H1 (cell line): ENCODE measurements at regions not wholly inside any gene's neighbourhood (a gene's known extent, or its start where the extent isn't known, plus 50 kb on each side); places are given as distances from the start of the nearest gene placed in this dataset.

Source experiments
- CTCF ChIA-PET: fragments of 300-600 bp; sonication (Branson Sonifier 250); formaldehyde crosslinking; loops from one replicate; lab custom pipeline; 2021; ENCODE audit not compliant: partially characterized antibody; lab: Charles Lee
- POLR2A ChIA-PET: fragments of 300-600 bp; sonication (Branson Sonifier 250); formaldehyde crosslinking; loops from one replicate; lab custom pipeline; 2021; ENCODE audit warnings: inconsistent platforms; ENCODE audit not compliant: partially characterized antibody; lab: Charles Lee
- DNase-seq, 2 experiments: peaks; one replicate each; pipeline versions ENCODE4 v3.0.0 to v3.0.0-alpha.2; 2010 to 2022; ENCODE audit warnings: low spot score in 2 of 2, low read depth in 1 of 2, mixed read lengths in 1 of 2
- FAIRE-seq: peaks from 2 replicates; lab custom pipeline; 2011; peaks lifted over from hg19 to GRCh38; lab: Jason Lieb, UNC
- H2AFZ ChIP-seq: 2 replicates; pipeline ENCODE4 v1.8.1; 2012; ENCODE audit warnings: low read length, inconsistent platforms
- H2AK5ac ChIP-seq: 2 replicates; pipeline ENCODE4 v1.6.1; 2013; ENCODE audit warnings: low read depth, low read length
- H2BK120ac ChIP-seq: replicated peaks from 2 replicates; pipeline ENCODE3; 2013; ENCODE audit warnings: low read depth, low read length, inconsistent platforms
- H2BK12ac ChIP-seq: 2 replicates; pipeline ENCODE4 v1.6.1; 2013; ENCODE audit warnings: low read depth, low read length
- H2BK15ac ChIP-seq: 2 replicates; pipeline ENCODE4 v1.6.1; 2013; ENCODE audit warnings: low read length
- H2BK20ac ChIP-seq: 2 replicates; pipeline ENCODE4 v1.6.1; 2013; ENCODE audit warnings: low read length
- H2BK5ac ChIP-seq: 2 replicates; pipeline ENCODE4 v1.6.1; 2013; ENCODE audit warnings: low read depth, low read length
- H3K14ac ChIP-seq: 2 replicates; pipeline ENCODE4 v1.6.1; 2013; ENCODE audit warnings: inconsistent platforms; ENCODE audit not compliant: insufficient read length
- H3K18ac ChIP-seq: 2 replicates; pipeline ENCODE4 v1.6.1; 2013; ENCODE audit warnings: low read length; ENCODE audit errors: extremely low read depth
- H3K23ac ChIP-seq: 2 replicates; pipeline ENCODE4 v1.6.1; 2013; ENCODE audit warnings: inconsistent platforms; ENCODE audit not compliant: insufficient read length
- H3K23me2 ChIP-seq: 2 replicates; pipeline ENCODE4 v1.6.1; 2013; ENCODE audit warnings: low read depth, low read length
- H3K27ac ChIP-seq: 2 replicates; pipeline ENCODE4 v1.6.1; 2011; ENCODE audit warnings: low read depth, low read length, inconsistent platforms
- H3K27me3 ChIP-seq, 4 experiments: replicated peaks in 1 of 4; 1 replicate in 1 of 4; 2 replicates in 3 of 4; pipeline versions ENCODE4 v1.6.1 to v1.8.1; 2011 to 2013; ENCODE audit warnings: low read length in 3 of 4, mild to moderate bottlenecking in 3 of 4, inconsistent platforms in 2 of 4, mixed read lengths in 2 of 4, moderate library complexity in 1 of 4; ENCODE audit not compliant: control insufficient read depth in 3 of 4, insufficient read depth in 3 of 4; ENCODE audit errors: extremely low read depth in 1 of 4
- H3K36me3 ChIP-seq, 4 experiments: 2 replicates each; pipeline versions ENCODE4 v1.6.1 to v1.8.1; 2011 to 2013; ENCODE audit warnings: mild to moderate bottlenecking in 4 of 4, low read length in 3 of 4, moderate library complexity in 2 of 4, control low read depth in 1 of 4, inconsistent platforms in 1 of 4; ENCODE audit not compliant: insufficient read depth in 4 of 4, control insufficient read depth in 2 of 4
- H3K4ac ChIP-seq: replicated peaks from 2 replicates; pipeline ENCODE3; 2013; ENCODE audit warnings: low read length, low read depth, mixed read lengths, inconsistent platforms; ENCODE audit not compliant: insufficient read length
- H3K4me1 ChIP-seq, 4 experiments: replicated peaks in 1 of 4; 1 replicate in 1 of 4; 2 replicates in 3 of 4; pipeline versions ENCODE4 v1.6.1 to v1.8.1; 2011 to 2013; ENCODE audit warnings: low read length in 3 of 4, inconsistent platforms in 2 of 4, mixed read lengths in 1 of 4; ENCODE audit not compliant: insufficient read depth in 4 of 4, control insufficient read depth in 3 of 4
- H3K4me2 ChIP-seq, 2 experiments: 2 replicates each; pipeline versions ENCODE4 v1.6.1 to v1.8.1; 2011 to 2013; ENCODE audit warnings: low read depth in 2 of 2, low read length in 2 of 2, control low read depth in 1 of 2, inconsistent platforms in 1 of 2, mild to moderate bottlenecking in 1 of 2; ENCODE audit not compliant: insufficient read depth in 1 of 2
- H3K4me3 ChIP-seq, 4 experiments: fragments of 200-600, 300-600 bp in 1 of 4; sonication (generic), shearing (Covaris generic), sonication (Bioruptor Twin) in 1 of 4; 2 replicates each; pipeline versions ENCODE4 v1.5.1 to v1.8.1; 2011 to 2016; ENCODE audit warnings: low read length in 4 of 4, low read depth in 3 of 4, control low read depth in 2 of 4, inconsistent platforms in 2 of 4, mild to moderate bottlenecking in 2 of 4, mixed read lengths in 1 of 4, moderate library complexity in 1 of 4; ENCODE audit not compliant: insufficient read depth in 2 of 4; ENCODE audit errors: extremely low read depth in 1 of 4
- H3K56ac ChIP-seq: replicated peaks from 2 replicates; pipeline ENCODE3; 2013; ENCODE audit warnings: low read depth, mild to moderate bottlenecking, mixed read lengths, low read length, inconsistent platforms; ENCODE audit not compliant: insufficient read length
- H3K79me1 ChIP-seq: 2 replicates; pipeline ENCODE4 v1.6.1; 2013; ENCODE audit warnings: low read depth, low read length, control low read depth
- H3K79me2 ChIP-seq, 2 experiments: 2 replicates each; pipeline versions ENCODE4 v1.6.1 to v1.8.1; 2012 to 2013; ENCODE audit warnings: low read length in 2 of 2, mild to moderate bottlenecking in 2 of 2, inconsistent platforms in 1 of 2; ENCODE audit not compliant: insufficient read depth in 2 of 2, control insufficient read depth in 1 of 2
- H3K9ac ChIP-seq, 4 experiments: replicated peaks in 1 of 4; 1 replicate in 1 of 4; 2 replicates in 3 of 4; pipeline versions ENCODE4 v1.6.1 to v1.8.1; 2011 to 2013; ENCODE audit warnings: low read depth in 3 of 4, low read length in 3 of 4, control low read depth in 2 of 4, mild to moderate bottlenecking in 2 of 4, moderate library complexity in 2 of 4, inconsistent platforms in 1 of 4; ENCODE audit errors: extremely low read depth in 1 of 4
- H3K9me3 ChIP-seq, 2 experiments: 2 replicates each; pipeline versions ENCODE4 v1.6.1 to v1.8.1; 2012 to 2013; ENCODE audit warnings: mild to moderate bottlenecking in 2 of 2, moderate library complexity in 2 of 2, control low read depth in 1 of 2, inconsistent platforms in 1 of 2, low read depth in 1 of 2, low read length in 1 of 2, mixed read lengths in 1 of 2; ENCODE audit not compliant: insufficient read depth in 2 of 2
- H4K20me1 ChIP-seq, 2 experiments: replicated peaks in 1 of 2; 2 replicates each; pipeline versions ENCODE3 to v1.8.1; 2011 to 2013; ENCODE audit warnings: inconsistent platforms in 2 of 2, low read length in 2 of 2, mild to moderate bottlenecking in 1 of 2; ENCODE audit not compliant: insufficient read depth in 2 of 2, control insufficient read depth in 1 of 2
- H4K5ac ChIP-seq: 2 replicates; pipeline ENCODE4 v1.6.1; 2013; ENCODE audit warnings: low read length, low read depth, mixed read lengths, inconsistent platforms; ENCODE audit not compliant: insufficient read length
- H4K8ac ChIP-seq: 2 replicates; pipeline ENCODE4 v1.8.0; 2013; ENCODE audit warnings: mild to moderate bottlenecking, moderate library complexity, low read length, inconsistent platforms; ENCODE audit not compliant: insufficient read depth; ENCODE audit errors: extremely low read depth
- H4K91ac ChIP-seq: replicated peaks from 2 replicates; pipeline ENCODE3; 2013; ENCODE audit warnings: low read length, mixed read lengths, inconsistent platforms; ENCODE audit not compliant: insufficient read length
- BACH1 ChIP-seq: IDR thresholded peaks from 2 replicates; pipeline ENCODE4 v1.6.1; 2012; ENCODE audit warnings: low read length, improper control_type of control experiment
- CHD2 ChIP-seq: IDR thresholded peaks from 2 replicates; pipeline ENCODE4 v1.6.1; 2012; ENCODE audit warnings: low read length, improper control_type of control experiment
- CREB1 ChIP-seq: IDR thresholded peaks from 2 replicates; pipeline ENCODE4 v1.6.1; 2012; ENCODE audit warnings: inconsistent platforms
- CTCF ChIP-seq, 3 experiments: IDR thresholded peaks; 1 replicate in 2 of 3; 2 replicates in 1 of 3; pipeline versions ENCODE4 v1.5.1 to v1.6.1; 2011; ENCODE audit warnings: low read length in 3 of 3, mild to moderate bottlenecking in 3 of 3, inconsistent platforms in 2 of 3, low read depth in 1 of 3, moderate library complexity in 1 of 3; ENCODE audit not compliant: insufficient read depth in 1 of 3; ENCODE audit errors: control extremely low read depth in 1 of 3
- EZH2 ChIP-seq: fragments of 200-600 bp; sonication (generic); IDR thresholded peaks from 2 replicates; pipeline ENCODE4 v1.7.1; 2012; ENCODE audit warnings: low read depth, mild to moderate bottlenecking, moderate library complexity, low read length, inconsistent platforms; ENCODE audit not compliant: severe bottlenecking
- HDAC2 ChIP-seq, 2 experiments: fragments of 300-600 bp in 1 of 2; sonication (generic) in 1 of 2; IDR thresholded peaks; 2 replicates each; pipeline ENCODE4 v1.6.1; 2011 to 2012; ENCODE audit warnings: low read depth in 2 of 2, low read length in 2 of 2, mild to moderate bottlenecking in 2 of 2, moderate library complexity in 2 of 2, borderline replicate concordance in 1 of 2, inconsistent platforms in 1 of 2
- KDM1A ChIP-seq: fragments of 200-600, 300-600 bp; sonication (generic); IDR thresholded peaks from 2 replicates; pipeline ENCODE4 v1.7.1; 2016; ENCODE audit warnings: mild to moderate bottlenecking, low read length, borderline replicate concordance
- NANOG ChIP-seq: IDR thresholded peaks from 2 replicates; pipeline ENCODE4 v1.6.1; 2011; ENCODE audit warnings: low read length, low read depth, mild to moderate bottlenecking, inconsistent platforms; ENCODE audit not compliant: insufficient read depth, poor library complexity, severe bottlenecking
- WGBS, 2 experiments: shearing (Covaris generic) in 1 of 2; methylation state at CpG; one replicate each; pipeline versions ENCODE4 v1.1.6 to v1.1.7; 2013 to 2015; ENCODE audit warnings: low lambda C conversion rate in 2 of 2, mixed read lengths in 2 of 2, inconsistent platforms in 1 of 2, low coverage in 1 of 2, missing lambda C conversion rate in 1 of 2; ENCODE audit not compliant: insufficient replicate concordance in 2 of 2, insufficient coverage in 1 of 2, insufficient read length in 1 of 2; ENCODE audit errors: extremely low coverage in 1 of 2, missing lambda C conversion rate in 1 of 2; 5-methylcytosine and 5-hydroxymethylcytosine counted together
- TF ChIP-seq, protein P1 (sequence below): IDR thresholded peaks from 2 replicates; pipeline ENCODE4 v1.6.1; 2012; ENCODE audit warnings: low read length, inconsistent platforms

DNA sequence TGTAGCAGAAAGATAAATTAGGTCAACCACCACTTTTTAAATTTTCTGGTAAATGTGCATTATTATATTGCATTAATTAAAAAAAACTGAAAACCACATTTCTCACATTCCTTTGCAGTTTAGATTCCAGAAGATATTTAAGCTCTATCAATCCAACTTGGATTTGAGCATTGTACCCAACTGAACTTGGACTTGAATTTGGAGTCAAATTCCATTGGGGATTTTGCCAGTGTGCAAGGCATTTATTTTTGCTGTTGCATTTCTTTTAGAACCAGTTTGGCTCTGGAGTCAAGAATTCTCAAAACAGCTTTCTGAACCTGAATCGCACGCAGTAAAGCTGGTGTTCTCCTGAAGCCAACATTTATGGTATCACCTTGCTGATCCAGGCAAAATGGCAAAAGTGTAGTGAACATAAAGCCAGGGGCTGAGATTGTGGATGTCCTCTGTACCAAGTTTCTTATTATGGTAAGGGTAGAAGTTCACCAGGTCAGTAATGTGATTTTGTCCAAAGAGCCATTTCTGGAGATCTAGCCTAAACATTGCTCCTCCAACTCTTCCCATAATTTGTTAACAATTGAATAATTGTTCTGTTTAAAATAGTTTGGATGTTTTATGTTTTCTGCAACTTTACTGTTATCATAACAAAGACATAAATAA, 890.9 kb downstream of the LRRIQ3 start:
- Histone ChIP-seq H3K4me1 (peaks cover 0 to 4% (median 0%) of the 10 kb centered on the region in 4 experiments; a peak in 1 of 7 replicates), H2BK20ac (no peak overlapping the region), H2BK5ac (no peak overlapping the region), H3K14ac (no peak overlapping the region), H4K8ac (no peak overlapping the region), H3K4me3 (no peak overlapping the region), H4K5ac (no peak overlapping the region), H3K79me2 (no peaks in the 10 kb centered on the region), H3K18ac (no peak overlapping the region), H3K79me1 (no peaks in the 10 kb centered on the region), H3K4me2 (no peak overlapping the region), H3K36me3 (no peaks in the 10 kb centered on the region), H3K27ac (no peak overlapping the region), H2AK5ac (no peak overlapping the region), H3K4ac (no peak overlapping the region), H2BK15ac (no peak overlapping the region), H2BK120ac (no peak overlapping the region), H3K23ac (no peak overlapping the region), H3K9me3 (no peaks in the 10 kb centered on the region), H3K27me3 (no peaks in the 10 kb centered on the region), H2AFZ (no peak overlapping the region; the same call in 1 of the 2 replicates), H4K91ac (no peak overlapping the region), H3K9ac (no peak overlapping the region), H3K56ac (no peak overlapping the region), H4K20me1 (no peaks in the 10 kb centered on the region), H3K23me2 (no peaks in the 10 kb centered on the region), H2BK12ac (no peak overlapping the region)
- no peak for FAIRE-seq
- ChIA-PET POLR2A (no interaction called here), CTCF (no interaction called here)
- WGBS, 2 experiments: 89% methylated on average over 2 of the region's 2 CpGs; no CpG with 5 or more reads in 1 of the 2 experiments
- no peak for DNase-seq
- TF ChIP-seq KDM1A: no peak
- TF ChIP-seq, protein P1, sequence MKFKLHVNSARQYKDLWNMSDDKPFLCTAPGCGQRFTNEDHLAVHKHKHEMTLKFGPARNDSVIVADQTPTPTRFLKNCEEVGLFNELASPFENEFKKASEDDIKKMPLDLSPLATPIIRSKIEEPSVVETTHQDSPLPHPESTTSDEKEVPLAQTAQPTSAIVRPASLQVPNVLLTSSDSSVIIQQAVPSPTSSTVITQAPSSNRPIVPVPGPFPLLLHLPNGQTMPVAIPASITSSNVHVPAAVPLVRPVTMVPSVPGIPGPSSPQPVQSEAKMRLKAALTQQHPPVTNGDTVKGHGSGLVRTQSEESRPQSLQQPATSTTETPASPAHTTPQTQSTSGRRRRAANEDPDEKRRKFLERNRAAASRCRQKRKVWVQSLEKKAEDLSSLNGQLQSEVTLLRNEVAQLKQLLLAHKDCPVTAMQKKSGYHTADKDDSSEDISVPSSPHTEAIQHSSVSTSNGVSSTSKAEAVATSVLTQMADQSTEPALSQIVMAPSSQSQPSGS: no peak
- TF ChIP-seq CHD2: no peak
- TF ChIP-seq EZH2: no peak
- no peak for TF ChIP-seq CTCF (IDR thresholded peaks at IDR 0.05; ENCODE audit: control extremely low read depth in 1 of 3, insufficient read depth in 1 of 3, low read depth in 1 of 3, low read length in 3 of 3)
- no peak for TF ChIP-seq HDAC2 (IDR thresholded peaks at IDR 0.05; ENCODE audit: borderline replicate concordance in 1 of 2, low read depth in 2 of 2, low read length in 2 of 2)
- no peak for TF ChIP-seq BACH1
- no peak for TF ChIP-seq CREB1
- no peak for TF ChIP-seq NANOG
